Right atrium auricular region (tissue), 2 donors: ENCODE measurements at regions not wholly inside any gene's neighbourhood (a gene's known extent, or its start where the extent isn't known, plus 50 kb on each side); places are given as distances from the start of the nearest gene placed in this dataset.
"Not testable (repeated sequence)": the region's sequence is repeated elsewhere in the genome, so short reads cannot be mapped to it uniquely, and the experiment has no call there.

ENCODE experiments used
- DNase-seq: peaks from one replicate; pipeline ENCODE4 v3.0.0-alpha.2; 2019; ENCODE audit warnings: low spot score
- H3K27ac ChIP-seq, 2 donors: fragments of 200-600 bp; sonication (generic); 1 replicate in 1 of 2; 2 replicates in 1 of 2; pipeline ENCODE4 v1.5.1; 2016 to 2019
- H3K27me3 ChIP-seq, 2 donors: fragments of 200-600 bp; sonication (generic); one replicate each; pipeline versions ENCODE4 v1.5.1 to v1.6.0; 2017 to 2019
- H3K36me3 ChIP-seq: fragments of 200-600 bp; sonication (generic); one replicate; pipeline ENCODE4 v1.5.1; 2016
- H3K4me1 ChIP-seq, 2 donors: fragments of 200-600 bp; sonication (generic); one replicate each; pipeline versions ENCODE4 v1.5.1 to v1.6.0; 2017 to 2019
- H3K4me3 ChIP-seq, 2 donors: fragments of 200-600 bp; sonication (generic); 1 replicate in 1 of 2; 2 replicates in 1 of 2; pipeline ENCODE4 v1.5.1; 2017 to 2019; ENCODE audit warnings: mild to moderate bottlenecking in 1 of 2, moderate library complexity in 1 of 2
- H3K9me3 ChIP-seq, 2 donors: fragments of 200-600 bp; sonication (generic); one replicate each; pipeline ENCODE4 v1.5.1; 2019
- CTCF ChIP-seq, 2 donors: fragments of 200-600 bp; sonication (generic); IDR thresholded peaks; one replicate each; pipeline ENCODE4 v1.5.1; 2019; ENCODE audit warnings: antibody characterized with exemption in 2 of 2

DNA sequence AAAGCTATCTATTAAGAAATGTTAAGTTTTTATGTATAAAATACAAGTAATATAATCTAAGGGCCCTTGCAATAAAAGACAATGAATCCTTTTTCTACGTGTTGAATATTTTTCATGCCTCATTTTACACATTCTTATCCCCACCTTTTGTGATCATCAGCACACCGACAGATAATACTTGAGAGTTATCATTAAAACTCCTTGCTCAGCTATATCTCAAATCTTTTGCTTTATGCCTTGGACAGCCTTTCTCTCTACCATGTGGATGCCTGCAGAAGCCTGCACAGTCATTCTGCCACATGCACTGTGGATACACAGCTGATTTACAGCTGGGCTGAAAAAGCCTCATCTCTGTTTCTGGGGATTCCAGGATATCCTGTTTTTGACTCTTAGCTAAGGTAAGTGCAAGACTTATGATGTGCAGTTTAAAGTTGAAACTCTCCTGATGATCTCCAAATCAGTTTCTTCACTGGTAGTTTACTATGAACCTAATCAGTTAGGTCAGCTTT is 1565.1 kb downstream of the SI start:
- Histone ChIP-seq H3K27ac (no peak overlapping the region), H3K27me3 (no peaks in the 10 kb centered on the region), H3K4me1 (no peaks in the 10 kb centered on the region), H3K9me3 (no peaks in the 10 kb centered on the region), H3K4me3 (no peak overlapping the region), H3K36me3 (no peaks in the 10 kb centered on the region)
- no peak for DNase-seq
- TF ChIP-seq CTCF (IDR thresholded peaks at IDR 0.05), result no peak

- Histone ChIP-seq H3K9me3 (no peaks in the 10 kb centered on the region), H3K27ac (no peak overlapping the region), H3K36me3 (no peaks in the 10 kb centered on the region), H3K4me1 (no peaks in the 10 kb centered on the region), H3K27me3 (no peaks in the 10 kb centered on the region), H3K4me3 (no peak overlapping the region)
- no peak for TF ChIP-seq CTCF (IDR thresholded peaks at IDR 0.05)
- no peak for DNase-seq
These were observed 1570.1 kb downstream of the SI start for GRCh38 chr3:163508206-163508605.

DNA sequence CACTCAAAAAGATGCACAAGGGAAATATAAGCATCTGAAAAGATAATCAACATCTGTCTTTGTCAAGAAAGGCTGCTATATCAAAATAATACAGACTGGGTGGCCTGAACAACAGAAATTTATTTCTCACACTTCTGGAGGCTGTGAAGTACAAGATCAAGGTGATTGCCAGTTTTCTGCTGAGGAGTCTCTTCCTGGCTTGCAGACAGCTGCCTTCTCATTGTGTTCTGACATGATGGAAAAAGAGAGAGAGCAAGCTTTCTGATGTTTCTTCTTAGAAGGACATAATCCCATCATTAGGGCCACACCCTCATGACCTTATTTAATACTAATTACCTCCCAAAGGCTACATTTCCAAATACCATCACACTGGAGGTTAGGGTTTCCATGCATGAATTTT is 1573.3 kb downstream of the SI start:
- Histone ChIP-seq H3K9me3 (no peaks in the 10 kb centered on the region), H3K27me3 (no peaks in the 10 kb centered on the region), H3K4me1 (no peaks in the 10 kb centered on the region), H3K4me3 (no peak overlapping the region), H3K36me3 (no peaks in the 10 kb centered on the region), H3K27ac (no peak overlapping the region)
- DNase-seq, result no peak
- TF ChIP-seq CTCF (IDR thresholded peaks at IDR 0.05), result no peak

DNA sequence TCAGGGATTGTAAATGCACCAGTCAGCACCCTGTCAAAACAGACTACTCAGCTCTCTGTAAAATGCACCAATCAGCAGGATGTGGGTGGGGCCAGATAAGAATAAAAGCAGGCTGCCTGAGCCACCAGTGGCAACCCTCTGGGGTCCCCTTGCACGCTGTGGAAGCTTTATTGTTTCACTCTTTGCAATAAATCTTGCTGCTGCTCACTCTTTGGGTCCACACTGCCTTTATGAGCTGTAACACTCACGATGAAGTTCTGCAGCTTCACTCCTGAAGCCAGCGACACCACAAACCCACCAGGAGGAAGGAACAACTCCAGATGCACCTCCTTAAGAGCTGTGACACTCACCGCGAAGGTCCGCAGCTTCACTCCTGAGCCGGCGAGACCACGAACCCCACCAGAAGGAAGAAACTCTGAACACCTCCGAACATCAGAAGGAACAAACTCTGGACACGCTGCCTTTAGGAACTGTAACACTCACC is 1578.5 kb downstream of the SI start:
- H3K4me1 ChIP-seq, H3K9me3 ChIP-seq, H3K27ac ChIP-seq, DNase-seq, H3K36me3 ChIP-seq, H3K27me3 ChIP-seq, H3K4me3 ChIP-seq: not testable (repeated sequence)

DNA sequence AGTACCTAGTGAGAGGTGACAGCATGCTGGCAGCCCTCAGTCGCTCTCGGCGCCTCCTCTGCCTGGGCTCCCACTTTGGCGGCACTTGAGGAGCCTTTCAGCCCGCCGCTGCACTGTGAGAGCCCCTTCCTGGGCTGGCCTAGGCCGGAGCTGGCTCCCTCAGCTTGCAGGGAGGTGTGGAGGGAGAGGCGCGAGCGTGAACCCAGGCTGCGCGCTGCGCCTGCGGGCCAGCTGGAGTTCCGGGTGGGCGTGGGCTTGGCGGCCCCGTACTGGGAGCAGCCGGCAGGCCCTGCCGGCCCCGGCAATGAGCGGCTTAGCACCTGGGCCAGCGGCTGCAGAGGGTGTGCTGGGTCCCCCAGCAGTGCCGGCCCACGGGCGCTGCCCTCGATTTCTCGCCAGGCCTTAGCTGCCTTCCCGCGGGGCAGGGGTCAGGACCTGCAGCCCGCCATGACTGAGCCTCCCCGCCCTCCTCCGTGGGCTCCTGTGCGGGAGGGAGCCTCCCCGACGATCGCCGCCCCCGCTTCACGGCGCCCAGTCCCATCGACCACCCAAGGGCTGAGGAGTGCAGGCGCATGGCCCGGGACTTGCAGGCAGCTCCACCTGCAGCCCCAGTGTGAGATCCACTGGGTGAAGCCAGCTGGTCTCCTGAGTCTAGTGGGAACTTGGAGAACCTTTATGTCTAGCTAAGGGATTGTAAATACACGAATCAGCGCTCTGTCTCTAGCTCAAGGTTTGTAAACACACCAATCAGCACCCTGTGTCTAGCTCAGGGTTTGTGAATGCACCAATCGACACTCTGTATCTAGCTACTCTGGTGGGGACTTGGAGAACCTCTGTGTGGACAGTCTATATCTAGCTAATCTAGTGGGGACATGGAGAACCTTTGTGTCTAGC is 1579.2 kb downstream of the SI start:
- not testable (repeated sequence) for H3K9me3 ChIP-seq, H3K36me3 ChIP-seq, H3K4me3 ChIP-seq, H3K27ac ChIP-seq, DNase-seq, H3K4me1 ChIP-seq, H3K27me3 ChIP-seq

- Histone ChIP-seq H3K27ac (no peak overlapping the region), H3K27me3 (no peaks in the 10 kb centered on the region), H3K4me1 (no peaks in the 10 kb centered on the region), H3K4me3 (no peak overlapping the region), H3K36me3 (no peaks in the 10 kb centered on the region), H3K9me3 (peaks cover 0 to 5% of the 10 kb centered on the region in 2 donors)
- no peak for TF ChIP-seq CTCF (IDR thresholded peaks at IDR 0.05)
- DNase-seq, result no peak
These were observed 1586.6 kb downstream of the SI start for GRCh38 chr3:163491714-163492113.
